Hepatocyte (in vitro differentiated cells): ENCODE measurements at regions not wholly inside any gene's neighbourhood (a gene's known extent, or its start where the extent isn't known, plus 50 kb on each side); places are given as distances from the start of the nearest gene placed in this dataset.

Experiments used
- EZH2 ChIP-seq: fragments of 200-600 bp; sonication (generic); IDR thresholded peaks from 2 replicates; pipeline ENCODE4 v1.6.1; 2016; ENCODE audit warnings: antibody characterized with exemption, mild to moderate bottlenecking, borderline replicate concordance
- TF ChIP-seq, protein P1 (sequence below): fragments of 200-600 bp; sonication (generic); IDR thresholded peaks from 2 replicates; pipeline ENCODE4 v1.5.1; 2016; ENCODE audit warnings: antibody characterized with exemption, mild to moderate bottlenecking; ENCODE audit not compliant: poor library complexity

DNA sequence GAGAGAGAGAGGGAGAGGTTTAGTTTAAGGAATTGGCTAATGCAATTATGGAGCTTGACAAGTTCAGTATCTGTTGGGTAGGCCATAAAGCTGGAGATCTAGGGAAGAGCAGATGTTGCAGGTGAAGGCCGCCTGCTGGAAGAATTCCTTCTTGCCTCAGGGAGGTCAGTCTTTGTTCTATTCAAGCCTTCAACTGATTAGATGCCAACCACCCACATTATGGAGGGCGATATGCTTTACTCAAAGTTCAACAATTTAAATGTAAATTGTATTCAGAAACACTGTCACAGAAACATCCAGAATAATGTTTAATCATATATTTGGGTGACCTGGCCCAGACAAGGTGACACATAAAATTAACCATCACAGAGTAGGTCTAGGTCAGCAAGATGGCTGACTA lies 51.7 kb upstream of the SSBP2 start:
- TF ChIP-seq, protein P1, sequence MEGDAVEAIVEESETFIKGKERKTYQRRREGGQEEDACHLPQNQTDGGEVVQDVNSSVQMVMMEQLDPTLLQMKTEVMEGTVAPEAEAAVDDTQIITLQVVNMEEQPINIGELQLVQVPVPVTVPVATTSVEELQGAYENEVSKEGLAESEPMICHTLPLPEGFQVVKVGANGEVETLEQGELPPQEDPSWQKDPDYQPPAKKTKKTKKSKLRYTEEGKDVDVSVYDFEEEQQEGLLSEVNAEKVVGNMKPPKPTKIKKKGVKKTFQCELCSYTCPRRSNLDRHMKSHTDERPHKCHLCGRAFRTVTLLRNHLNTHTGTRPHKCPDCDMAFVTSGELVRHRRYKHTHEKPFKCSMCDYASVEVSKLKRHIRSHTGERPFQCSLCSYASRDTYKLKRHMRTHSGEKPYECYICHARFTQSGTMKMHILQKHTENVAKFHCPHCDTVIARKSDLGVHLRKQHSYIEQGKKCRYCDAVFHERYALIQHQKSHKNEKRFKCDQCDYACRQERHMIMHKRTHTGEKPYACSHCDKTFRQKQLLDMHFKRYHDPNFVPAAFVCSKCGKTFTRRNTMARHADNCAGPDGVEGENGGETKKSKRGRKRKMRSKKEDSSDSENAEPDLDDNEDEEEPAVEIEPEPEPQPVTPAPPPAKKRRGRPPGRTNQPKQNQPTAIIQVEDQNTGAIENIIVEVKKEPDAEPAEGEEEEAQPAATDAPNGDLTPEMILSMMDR, result no peak
- TF ChIP-seq EZH2, result no peak
